Gastroesophageal sphincter (tissue), 4 donors: ENCODE measurements at regions not wholly inside any gene's neighbourhood (a gene's known extent, or its start where the extent isn't known, plus 50 kb on each side); places are given as distances from the start of the nearest gene placed in this dataset.

Experiments
- ATAC-seq: fragments of 150-250 bp; one replicate; pipeline ENCODE4 v1.9.1; 2016; ENCODE audit warnings: mild to moderate bottlenecking, moderate library complexity
- H3K27ac ChIP-seq, 4 donors: fragments of 200-600 bp; sonication (generic) in 3 of 4; 1 replicate in 3 of 4; 2 replicates in 1 of 4; pipeline ENCODE4 v1.5.1; 2016 to 2019
- H3K27me3 ChIP-seq: fragments of 200-600 bp; sonication (generic); one replicate; pipeline ENCODE4 v1.5.1; 2019
- H3K36me3 ChIP-seq, 2 donors: fragments of 200-600 bp; sonication (generic); one replicate each; pipeline ENCODE4 v1.5.1; 2019; ENCODE audit warnings: control low read depth in 1 of 2
- H3K4me1 ChIP-seq, 3 donors: fragments of 200-600 bp; sonication (generic); 1 replicate in 2 of 3; 2 replicates in 1 of 3; pipeline ENCODE4 v1.5.1; 2016 to 2019; ENCODE audit warnings: control low read depth in 2 of 3
- H3K4me3 ChIP-seq, 2 donors: fragments of 200-600 bp; sonication (generic); one replicate each; pipeline ENCODE4 v1.5.1; 2019; ENCODE audit warnings: mild to moderate bottlenecking in 1 of 2, moderate library complexity in 1 of 2
- H3K9me3 ChIP-seq, 3 donors: fragments of 200-600 bp; sonication (generic); one replicate each; pipeline ENCODE4 v1.5.1; 2017 to 2019; ENCODE audit warnings: control low read depth in 2 of 3
- EP300 ChIP-seq: sonication (generic); formaldehyde crosslinking; IDR thresholded peaks from one replicate; pipeline ENCODE4 v1.6.1; 2017; ENCODE audit warnings: antibody characterized with exemption, mild to moderate bottlenecking
- POLR2A ChIP-seq, 2 donors: fragments of 450-650 bp; IDR thresholded peaks; one replicate each; pipeline ENCODE4 v1.6.1; 2017; ENCODE audit warnings: antibody characterized with exemption in 2 of 2, mild to moderate bottlenecking in 2 of 2, moderate library complexity in 1 of 2
- POLR2AphosphoS5 ChIP-seq: sonication (generic); formaldehyde crosslinking; IDR thresholded peaks from one replicate; pipeline ENCODE4 v1.6.1; 2017; ENCODE audit warnings: antibody characterized with exemption
- WGBS, 2 donors: methylation state at CpG; one replicate each; pipeline ENCODE4 v1.1.5; 2018; ENCODE audit warnings: low coverage in 1 of 2; 5-methylcytosine and 5-hydroxymethylcytosine counted together
- TF ChIP-seq, protein P1 (sequence below), 4 experiments: fragments of 200-600 bp in 2 of 4; fragments of 450-650 bp in 2 of 4; sonication (generic) in 1 of 4; IDR thresholded peaks; one replicate each; pipeline ENCODE4 v1.5.1; 2017 to 2019; ENCODE audit warnings: antibody characterized with exemption in 4 of 4, mild to moderate bottlenecking in 2 of 4, moderate library complexity in 2 of 4

DNA sequence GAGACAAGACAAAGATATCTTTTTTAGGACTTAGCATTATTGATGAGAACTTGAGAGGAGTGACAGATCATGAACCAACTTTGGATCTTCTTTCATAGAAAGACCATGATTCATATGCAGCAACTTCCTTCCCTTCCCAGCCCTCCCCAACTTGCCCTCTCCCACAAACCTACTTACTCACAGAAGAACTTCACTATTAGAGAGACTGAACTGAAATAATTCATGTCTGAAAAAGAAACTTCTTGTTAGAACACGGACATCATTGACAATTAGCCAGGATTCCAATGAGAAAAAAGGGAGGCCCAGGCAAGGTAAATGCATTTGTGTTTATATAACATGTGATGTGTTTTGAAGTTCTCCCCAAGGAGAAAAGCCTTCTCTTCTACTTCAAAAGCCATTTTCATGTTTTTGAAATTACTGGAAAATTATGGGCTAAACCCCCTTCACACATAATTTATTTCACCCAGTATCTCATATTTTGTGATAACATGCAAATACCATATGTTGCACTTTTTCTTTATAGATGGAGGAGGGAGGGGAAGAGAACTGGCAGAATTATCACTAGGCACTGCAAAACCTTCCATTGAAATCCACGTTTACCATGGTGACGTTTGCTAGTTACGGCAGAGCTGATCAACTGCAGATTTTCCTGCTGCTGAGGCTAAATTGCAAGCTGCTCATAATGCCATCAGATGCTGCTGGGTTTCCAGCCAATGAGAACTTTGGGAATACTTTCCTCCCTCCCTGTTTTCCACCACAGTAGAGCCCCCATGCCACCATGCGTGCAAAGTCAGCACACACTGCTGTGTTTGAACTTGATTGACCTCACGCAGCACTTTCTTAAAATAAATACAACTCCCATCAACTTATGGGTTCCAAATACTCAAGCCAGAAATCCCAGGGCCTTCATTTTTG lies 294.7 kb downstream of the MEIS1 start:
- Histone ChIP-seq H3K36me3 (no peaks in the 10 kb centered on the region), H3K4me1 (no peaks in the 10 kb centered on the region), H3K27ac (no peak overlapping the region), H3K9me3 (no peaks in the 10 kb centered on the region), H3K27me3 (no peaks in the 10 kb centered on the region), H3K4me3 (no peak overlapping the region)
- TF ChIP-seq EP300, result no peak
- TF ChIP-seq POLR2AphosphoS5, result no peak
- TF ChIP-seq POLR2A (IDR thresholded peaks at IDR 0.05), result no peak
- TF ChIP-seq, protein P1, sequence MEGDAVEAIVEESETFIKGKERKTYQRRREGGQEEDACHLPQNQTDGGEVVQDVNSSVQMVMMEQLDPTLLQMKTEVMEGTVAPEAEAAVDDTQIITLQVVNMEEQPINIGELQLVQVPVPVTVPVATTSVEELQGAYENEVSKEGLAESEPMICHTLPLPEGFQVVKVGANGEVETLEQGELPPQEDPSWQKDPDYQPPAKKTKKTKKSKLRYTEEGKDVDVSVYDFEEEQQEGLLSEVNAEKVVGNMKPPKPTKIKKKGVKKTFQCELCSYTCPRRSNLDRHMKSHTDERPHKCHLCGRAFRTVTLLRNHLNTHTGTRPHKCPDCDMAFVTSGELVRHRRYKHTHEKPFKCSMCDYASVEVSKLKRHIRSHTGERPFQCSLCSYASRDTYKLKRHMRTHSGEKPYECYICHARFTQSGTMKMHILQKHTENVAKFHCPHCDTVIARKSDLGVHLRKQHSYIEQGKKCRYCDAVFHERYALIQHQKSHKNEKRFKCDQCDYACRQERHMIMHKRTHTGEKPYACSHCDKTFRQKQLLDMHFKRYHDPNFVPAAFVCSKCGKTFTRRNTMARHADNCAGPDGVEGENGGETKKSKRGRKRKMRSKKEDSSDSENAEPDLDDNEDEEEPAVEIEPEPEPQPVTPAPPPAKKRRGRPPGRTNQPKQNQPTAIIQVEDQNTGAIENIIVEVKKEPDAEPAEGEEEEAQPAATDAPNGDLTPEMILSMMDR (IDR thresholded peaks at IDR 0.05), result no peak
- no peak for ATAC-seq
- 48 to 60% methylated on average over 5 to 6 of the region's 6 CpGs for WGBS, 2 donors

DNA sequence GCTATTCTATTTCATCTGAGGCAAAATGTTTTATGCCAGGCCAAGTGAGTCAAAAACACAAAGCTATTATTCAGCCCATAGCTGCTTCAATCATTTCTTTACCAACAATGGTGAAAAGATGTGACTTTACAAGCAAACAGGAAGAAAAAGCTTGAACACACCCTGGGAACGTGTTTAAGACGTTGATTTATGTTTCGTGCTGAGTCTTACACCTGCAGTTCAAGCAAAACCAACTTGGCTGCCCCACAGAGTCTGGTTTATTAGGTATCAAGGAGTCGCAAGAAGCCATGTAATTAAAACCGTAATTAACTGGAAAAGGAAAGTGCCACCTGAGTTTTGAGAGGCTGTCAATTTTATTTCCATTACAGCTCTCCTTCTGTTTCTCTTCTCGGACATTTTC lies 295.5 kb downstream of the MEIS1 start:
- Histone ChIP-seq H3K27me3 (no peaks in the 10 kb centered on the region), H3K9me3 (no peaks in the 10 kb centered on the region), H3K4me1 (no peaks in the 10 kb centered on the region), H3K4me3 (no peak overlapping the region), H3K27ac (no peak overlapping the region), H3K36me3 (no peaks in the 10 kb centered on the region)
- TF ChIP-seq POLR2AphosphoS5, result no peak
- no peak for TF ChIP-seq POLR2A (IDR thresholded peaks at IDR 0.05)
- TF ChIP-seq EP300, result no peak
- TF ChIP-seq, protein P1 (IDR thresholded peaks at IDR 0.05), result no peak
- 92 to 93% methylated on average over 6 of the region's 6 CpGs for WGBS, 2 donors
- ATAC-seq, result no peak

DNA sequence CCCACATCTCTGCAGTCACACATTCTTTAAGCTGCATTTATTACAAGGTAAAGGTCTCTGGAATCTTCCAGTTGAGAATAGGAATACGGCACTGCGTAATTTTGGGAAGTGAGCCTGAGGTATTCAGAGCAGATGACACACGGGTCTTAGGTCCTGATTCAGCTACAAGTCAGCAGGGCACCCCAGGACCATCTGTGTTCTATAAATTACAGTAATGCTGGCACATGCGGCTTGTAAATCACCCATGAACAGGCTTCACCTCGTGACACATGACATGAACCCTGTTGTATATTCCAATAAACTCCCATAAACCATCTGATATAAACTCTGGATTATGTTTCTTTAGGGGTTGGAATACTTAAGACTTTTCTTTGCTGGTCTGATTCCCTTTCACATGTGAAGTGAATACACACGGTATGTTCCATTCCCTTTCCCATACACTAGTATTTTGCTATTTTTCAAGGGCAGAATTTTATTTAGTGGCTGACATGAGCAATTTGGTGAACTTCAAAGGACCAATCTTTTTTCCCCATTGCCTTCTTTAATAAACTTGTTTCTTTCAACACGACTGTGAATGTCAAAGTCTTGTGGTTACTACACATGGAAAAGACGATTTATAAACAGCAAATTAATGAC lies 298.6 kb downstream of the MEIS1 start:
- H3K4me3 ChIP-seq, result no peak overlapping the region
- H3K36me3 ChIP-seq, result no peaks in the 10 kb centered on the region
- TF ChIP-seq, protein P1 (IDR thresholded peaks at IDR 0.05), result no peak
- TF ChIP-seq POLR2AphosphoS5, result no peak
- no peak for TF ChIP-seq EP300
- no peak for TF ChIP-seq POLR2A (IDR thresholded peaks at IDR 0.05)
- H3K27me3 ChIP-seq, result no peaks in the 10 kb centered on the region
- 70 to 78% methylated on average over 6 to 8 of the region's 8 CpGs for WGBS, 2 donors
- H3K9me3 ChIP-seq, result no peaks in the 10 kb centered on the region
- no peaks in the 10 kb centered on the region for H3K4me1 ChIP-seq
- no peak overlapping the region for H3K27ac ChIP-seq
- ATAC-seq, result no peak

DNA sequence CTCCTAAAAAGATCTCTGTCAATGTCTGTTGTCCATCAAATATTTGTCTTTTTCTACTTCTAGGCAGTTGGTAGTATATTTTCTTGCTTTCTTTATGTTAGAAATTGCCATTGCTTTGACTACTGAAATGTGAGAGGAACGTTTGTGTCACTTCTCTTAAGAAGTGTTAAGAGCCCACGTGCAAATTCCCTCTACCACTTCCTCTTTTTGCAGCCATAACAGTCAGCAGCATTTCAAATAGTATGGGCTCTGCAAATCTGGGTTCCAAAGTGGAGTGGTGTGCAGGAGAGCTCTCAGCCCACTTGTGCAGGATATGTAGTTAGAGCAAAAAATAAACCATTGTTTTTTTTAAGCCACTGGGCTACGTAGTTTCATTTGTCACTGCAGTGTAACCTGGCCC lies 314.0 kb downstream of the MEIS1 start:
- no peak for ATAC-seq
- Histone ChIP-seq H3K27me3 (no peaks in the 10 kb centered on the region), H3K27ac (no peak overlapping the region), H3K9me3 (no peaks in the 10 kb centered on the region), H3K4me3 (no peak overlapping the region), H3K36me3 (no peaks in the 10 kb centered on the region), H3K4me1 (peaks cover 2 to 26% (median 3%) of the 10 kb centered on the region in 3 donors)
- 50 to 61% methylated on average over 1 to 3 of the region's 3 CpGs for WGBS, 2 donors
- TF ChIP-seq EP300 (no peak), POLR2A (IDR thresholded peaks at IDR 0.05) (no peak), POLR2AphosphoS5 (no peak)
- TF ChIP-seq, protein P1 (IDR thresholded peaks at IDR 0.05), result no peak
